ENCODE measurements at regions not wholly inside any gene's neighbourhood (a gene's known extent, or its start where the extent isn't known, plus 50 kb on each side); places are given as distances from the start of the nearest gene placed in this dataset.
"Not testable (repeated sequence)": the region's sequence is repeated elsewhere in the genome, so short reads cannot be mapped to it uniquely, and the experiment has no call there.

- H3K36me3 ChIP-seq; H3K4me1 ChIP-seq (ENCODE audit: control insufficient read depth in 1 of 2, low read depth in 2 of 2); H3K9me3 ChIP-seq; H3K27me3 ChIP-seq (replicated peaks; ENCODE audit: insufficient read depth); ATAC-seq (ENCODE audit: insufficient number of reproducible peaks, low FRiP score, low read depth): not testable (repeated sequence)
- Histone ChIP-seq H3K27ac (peak overlapping the region in 1 of 2 donors; percentile 65), H3K4me3 (peak overlapping the region; percentile 72)
- peak; percentile 43 for DNase-seq (ENCODE audit: low spot score)
These were observed 84.5 kb upstream of the NBPF19 start for GRCh38 chr1:149390173-149390926.

- not testable (repeated sequence) for H3K9me3 ChIP-seq; H3K36me3 ChIP-seq; DNase-seq (ENCODE audit: low spot score); H3K27me3 ChIP-seq (replicated peaks; ENCODE audit: insufficient read depth); ATAC-seq (ENCODE audit: insufficient number of reproducible peaks, low FRiP score, low read depth); H3K4me1 ChIP-seq (ENCODE audit: control insufficient read depth in 1 of 2, low read depth in 2 of 2)
- H3K27ac ChIP-seq = peak overlapping the region in 1 of 2 donors; percentile 65
- peak overlapping the region; percentile 72 for H3K4me3 ChIP-seq
These were observed 83.9 kb upstream of the NBPF19 start for GRCh38 chr1:149390931-149391330.

GRCh38 chr1:149395802-149396201, 79.0 kb upstream of the NBPF19 start:
- not testable (repeated sequence) for ATAC-seq (ENCODE audit: insufficient number of reproducible peaks, low FRiP score, low read depth); H3K36me3 ChIP-seq; H3K27me3 ChIP-seq (replicated peaks; ENCODE audit: insufficient read depth); H3K4me1 ChIP-seq (ENCODE audit: control insufficient read depth in 1 of 2, low read depth in 2 of 2); H3K9me3 ChIP-seq; H3K4me3 ChIP-seq; H3K27ac ChIP-seq; DNase-seq (ENCODE audit: low spot score)

GRCh38 chr1:149398527-149398926, 76.3 kb upstream of the NBPF19 start:
- not testable (repeated sequence) for H3K4me1 ChIP-seq (ENCODE audit: control insufficient read depth in 1 of 2, low read depth in 2 of 2); H3K9me3 ChIP-seq; H3K27ac ChIP-seq; H3K4me3 ChIP-seq; H3K36me3 ChIP-seq; DNase-seq (ENCODE audit: low spot score); H3K27me3 ChIP-seq (replicated peaks; ENCODE audit: insufficient read depth); ATAC-seq (ENCODE audit: insufficient number of reproducible peaks, low FRiP score, low read depth)

- not testable (repeated sequence) for ATAC-seq (ENCODE audit: insufficient number of reproducible peaks, low FRiP score, low read depth); H3K4me3 ChIP-seq; DNase-seq (ENCODE audit: low spot score); H3K27me3 ChIP-seq (replicated peaks; ENCODE audit: insufficient read depth); H3K36me3 ChIP-seq; H3K4me1 ChIP-seq (ENCODE audit: control insufficient read depth in 1 of 2, low read depth in 2 of 2); H3K9me3 ChIP-seq; H3K27ac ChIP-seq
These were observed 66.4 kb upstream of the NBPF19 start for GRCh38 chr1:149408404-149408803.

- not testable (repeated sequence) for H3K36me3 ChIP-seq; H3K4me3 ChIP-seq; H3K27me3 ChIP-seq (replicated peaks; ENCODE audit: insufficient read depth); H3K4me1 ChIP-seq (ENCODE audit: control insufficient read depth in 1 of 2, low read depth in 2 of 2); DNase-seq (ENCODE audit: low spot score); H3K27ac ChIP-seq; ATAC-seq (ENCODE audit: insufficient number of reproducible peaks, low FRiP score, low read depth); H3K9me3 ChIP-seq
These were observed 59.5 kb upstream of the NBPF19 start for GRCh38 chr1:149415373-149415772.

GRCh38 chr1:149418782-149419181, 56.1 kb upstream of the NBPF19 start:
- H3K27me3 ChIP-seq (replicated peaks; ENCODE audit: insufficient read depth); H3K36me3 ChIP-seq; ATAC-seq (ENCODE audit: insufficient number of reproducible peaks, low FRiP score, low read depth); H3K4me1 ChIP-seq (ENCODE audit: control insufficient read depth in 1 of 2, low read depth in 2 of 2); H3K4me3 ChIP-seq; H3K9me3 ChIP-seq; H3K27ac ChIP-seq; DNase-seq (ENCODE audit: low spot score): not testable (repeated sequence)

- not testable (repeated sequence) for DNase-seq (ENCODE audit: low spot score); H3K9me3 ChIP-seq
These were observed 51.7 kb upstream of the NBPF19 start for GRCh38 chr1:149423122-149423521.

More at GRCh38 chr1:149423122-149423521, 51.7 kb upstream of the NBPF19 start:
- H3K27ac ChIP-seq; H3K4me1 ChIP-seq (ENCODE audit: control insufficient read depth in 1 of 2, low read depth in 2 of 2); H3K36me3 ChIP-seq; ATAC-seq (ENCODE audit: insufficient number of reproducible peaks, low FRiP score, low read depth); H3K27me3 ChIP-seq (replicated peaks; ENCODE audit: insufficient read depth): not testable (repeated sequence)
- peak overlapping the region; percentile 54 for H3K4me3 ChIP-seq

Data from thoracic aorta (tissue), 2 donors.